Astrocyte (in vitro differentiated cells and primary cell): ENCODE measurements at regions not wholly inside any gene's neighbourhood (a gene's known extent, or its start where the extent isn't known, plus 50 kb on each side); places are given as distances from the start of the nearest gene placed in this dataset.

Experiments used
- DNase-seq: peaks from one replicate; pipeline ENCODE4 v3.0.0-alpha.2; 2010; ENCODE audit warnings: low read depth
- FAIRE-seq: peaks from 2 replicates; lab custom pipeline; 2011; peaks lifted over from hg19 to GRCh38; lab: Jason Lieb, UNC
- H2AFZ ChIP-seq: 2 replicates; pipeline ENCODE4 v1.6.0; 2012; ENCODE audit warnings: low read depth, low read length, inconsistent platforms
- H3K27ac ChIP-seq: 2 replicates; pipeline ENCODE4 v1.5.1; 2011; ENCODE audit warnings: low read depth, low read length, inconsistent platforms
- H3K27me3 ChIP-seq: 2 replicates; pipeline ENCODE4 v1.6.0; 2011; ENCODE audit warnings: low read length, inconsistent platforms; ENCODE audit not compliant: insufficient read depth
- H3K36me3 ChIP-seq: 2 replicates; pipeline ENCODE4 v1.5.1; 2011; ENCODE audit warnings: low read length, inconsistent platforms; ENCODE audit not compliant: insufficient read depth
- H3K4me1 ChIP-seq: 2 replicates; pipeline ENCODE4 v1.5.1; 2011; ENCODE audit warnings: low read length, inconsistent platforms; ENCODE audit not compliant: insufficient read depth
- H3K4me2 ChIP-seq: 2 replicates; pipeline ENCODE4 v1.6.0; 2012; ENCODE audit warnings: low read length, inconsistent platforms
- H3K4me3 ChIP-seq: 2 replicates; pipeline ENCODE4 v1.5.1; 2011; ENCODE audit warnings: low read depth, mild to moderate bottlenecking, low read length, inconsistent platforms; ENCODE audit not compliant: insufficient read depth
- H3K79me2 ChIP-seq: 2 replicates; pipeline ENCODE4 v1.6.0; 2012; ENCODE audit warnings: mild to moderate bottlenecking, low read length, inconsistent platforms; ENCODE audit not compliant: insufficient read depth
- H3K9ac ChIP-seq: 2 replicates; pipeline ENCODE4 v1.6.0; 2012; ENCODE audit warnings: mild to moderate bottlenecking, low read length, inconsistent platforms
- H3K9me3 ChIP-seq: 2 replicates; pipeline ENCODE4 v1.5.1; 2012; ENCODE audit warnings: low read depth, mild to moderate bottlenecking, low read length, inconsistent platforms; ENCODE audit not compliant: insufficient read depth
- H4K20me1 ChIP-seq: 2 replicates; pipeline ENCODE4 v1.6.0; 2012; ENCODE audit warnings: low read length, inconsistent platforms; ENCODE audit not compliant: insufficient read depth
- H3K27ac Mint-ChIP-seq: one replicate; pipeline ENCODE4 v1.8.0; 2021; ENCODE audit warnings: mild to moderate bottlenecking, mixed read lengths; ENCODE audit not compliant: unreplicated experiment
- H3K27me3 Mint-ChIP-seq: one replicate; pipeline ENCODE4 v1.8.0; 2021; ENCODE audit warnings: low read depth, mixed read lengths; ENCODE audit not compliant: unreplicated experiment
- H3K36me3 Mint-ChIP-seq: one replicate; pipeline ENCODE4 v1.8.0; 2021; ENCODE audit warnings: low read depth, mixed read lengths; ENCODE audit not compliant: unreplicated experiment
- H3K4me1 Mint-ChIP-seq: one replicate; pipeline ENCODE4 v1.8.0; 2021; ENCODE audit warnings: low read depth, mixed read lengths; ENCODE audit not compliant: unreplicated experiment
- H3K4me3 Mint-ChIP-seq: one replicate; pipeline ENCODE4 v1.8.0; 2021; ENCODE audit warnings: mild to moderate bottlenecking, moderate library complexity, mixed read lengths; ENCODE audit not compliant: unreplicated experiment
- H3K9me3 Mint-ChIP-seq: one replicate; pipeline ENCODE4 v1.8.0; 2021; ENCODE audit warnings: mild to moderate bottlenecking, mixed read lengths; ENCODE audit not compliant: unreplicated experiment
- CTCF ChIP-seq: IDR thresholded peaks from 2 replicates; pipeline ENCODE4 v1.5.1; 2011; ENCODE audit warnings: low read depth, mild to moderate bottlenecking, inconsistent platforms, low read length, moderate library complexity; ENCODE audit not compliant: insufficient read depth
- EZH2 ChIP-seq: IDR thresholded peaks from 2 replicates; pipeline ENCODE4 v1.6.1; 2012; ENCODE audit warnings: mild to moderate bottlenecking, low read length, inconsistent platforms; ENCODE audit not compliant: insufficient read depth

GRCh38 chr10:61115897-61116296 lies 171.9 kb upstream of the RHOBTB1 start:
- H2AFZ ChIP-seq, result no peak overlapping the region
- peaks cover 5% of the 10 kb centered on the region for H3K4me1 ChIP-seq
- Mint-ChIP-seq H3K27ac (no peak overlapping the region), H3K4me3 (no peak overlapping the region), H3K27me3 (no peaks in the 10 kb centered on the region), H3K4me1 (no peaks in the 10 kb centered on the region), H3K9me3 (no peaks in the 10 kb centered on the region), H3K36me3 (no peaks in the 10 kb centered on the region)
- no peak overlapping the region for H3K9ac ChIP-seq
- no peaks in the 10 kb centered on the region for H3K9me3 ChIP-seq
- no peak overlapping the region for H3K4me2 ChIP-seq
- TF ChIP-seq EZH2 (no peak), CTCF (no peak)
- DNase-seq, result no peak
- no peaks in the 10 kb centered on the region for H3K36me3 ChIP-seq
- no peak overlapping the region for H3K4me3 ChIP-seq
- no peaks in the 10 kb centered on the region for H3K79me2 ChIP-seq
- no peak overlapping the region for H3K27ac ChIP-seq
- H3K27me3 ChIP-seq, result no peaks in the 10 kb centered on the region
- no peak for FAIRE-seq
- H4K20me1 ChIP-seq, result no peaks in the 10 kb centered on the region

GRCh38 chr10:61112771-61113170 lies 168.8 kb upstream of the RHOBTB1 start:
- no peaks in the 10 kb centered on the region for H3K36me3 ChIP-seq
- no peaks in the 10 kb centered on the region for H3K9me3 Mint-ChIP-seq
- no peak overlapping the region for H3K4me2 ChIP-seq
- H3K79me2 ChIP-seq, result no peaks in the 10 kb centered on the region
- H3K4me1 ChIP-seq, result peaks cover 14% of the 10 kb centered on the region
- H3K9ac ChIP-seq, result no peak overlapping the region
- no peak overlapping the region for H3K4me3 Mint-ChIP-seq
- no peak for FAIRE-seq
- H3K9me3 ChIP-seq, result no peaks in the 10 kb centered on the region
- no peak for DNase-seq
- H3K4me1 Mint-ChIP-seq, result no peaks in the 10 kb centered on the region
- H3K36me3 Mint-ChIP-seq, result no peaks in the 10 kb centered on the region
- TF ChIP-seq CTCF (no peak), EZH2 (no peak)
- no peak overlapping the region for H3K27ac Mint-ChIP-seq
- no peaks in the 10 kb centered on the region for H3K27me3 Mint-ChIP-seq
- no peaks in the 10 kb centered on the region for H3K27me3 ChIP-seq
- no peaks in the 10 kb centered on the region for H4K20me1 ChIP-seq
- no peak overlapping the region for H3K4me3 ChIP-seq
- H3K27ac ChIP-seq, result no peak overlapping the region
- H2AFZ ChIP-seq, result no peak overlapping the region

- Mint-ChIP-seq H3K9me3 (no peaks in the 10 kb centered on the region), H3K4me1 (no peaks in the 10 kb centered on the region), H3K4me3 (no peak overlapping the region), H3K27ac (no peak overlapping the region), H3K36me3 (no peaks in the 10 kb centered on the region), H3K27me3 (peaks cover 4% of the 10 kb centered on the region)
- H3K36me3 ChIP-seq, result no peaks in the 10 kb centered on the region
- H3K27ac ChIP-seq, result peak overlapping the region; percentile 63
- no peaks in the 10 kb centered on the region for H3K27me3 ChIP-seq
- H3K79me2 ChIP-seq, result no peaks in the 10 kb centered on the region
- no peak overlapping the region for H3K4me3 ChIP-seq
- peaks cover 14% of the 10 kb centered on the region for H3K4me1 ChIP-seq
- no peaks in the 10 kb centered on the region for H3K9me3 ChIP-seq
- TF ChIP-seq EZH2 (no peak), CTCF (no peak)
- FAIRE-seq, result no peak
- H4K20me1 ChIP-seq, result no peaks in the 10 kb centered on the region
- peak overlapping the region; percentile 12 for H3K9ac ChIP-seq
- DNase-seq, result no peak
- no peak overlapping the region for H2AFZ ChIP-seq
- H3K4me2 ChIP-seq, result peak overlapping the region; percentile 51
These were observed 167.0 kb upstream of the RHOBTB1 start for GRCh38 chr10:61110936-61111335.
